Left ventricle myocardium inferior (tissue), 1 donor: ENCODE measurements at regions not wholly inside any gene's neighbourhood (a gene's known extent, or its start where the extent isn't known, plus 50 kb on each side); places are given as distances from the start of the nearest gene placed in this dataset.
"Not testable (repeated sequence)": the region's sequence is repeated elsewhere in the genome, so short reads cannot be mapped to it uniquely, and the experiment has no call there.

ENCODE experiments used
- DNase-seq: peaks from one replicate; pipeline ENCODE4 v3.0.0-alpha.2; 2020
- H3K27ac ChIP-seq: fragments of 200-600 bp; replicated peaks from 2 replicates; pipeline ENCODE4 v1.8.0; 2021
- H3K27me3 ChIP-seq: fragments of 200-600 bp; 2 replicates; pipeline ENCODE4 v1.8.0; 2021; ENCODE audit warnings: low read depth
- H3K36me3 ChIP-seq: fragments of 200-600 bp; 2 replicates; pipeline ENCODE4 v1.8.0; 2021
- H3K4me1 ChIP-seq: fragments of 200-600 bp; 2 replicates; pipeline ENCODE4 v1.8.0; 2021
- H3K4me3 ChIP-seq: fragments of 200-600 bp; 2 replicates; pipeline ENCODE4 v1.8.0; 2021; ENCODE audit warnings: mild to moderate bottlenecking, moderate library complexity
- H3K9me3 ChIP-seq: fragments of 200-600 bp; replicated peaks from 2 replicates; pipeline ENCODE4 v1.8.0; 2021
- CTCF ChIP-seq: fragments of 200-600 bp; IDR thresholded peaks from 2 replicates; pipeline ENCODE4 v1.8.0; 2021; ENCODE audit warnings: antibody characterized with exemption, mild to moderate bottlenecking, borderline replicate concordance
- intact Hi-C: fragments of 100-400 bp; cut with micrococcal nuclease; formaldehyde crosslinking; loops from one replicate; pipeline ENCODE4 v1.11.0; 2022
- donor health status: DM: no; HTN: yes; CAD: no; lungs with severe emphysema.

- no peak overlapping the region for H3K27ac ChIP-seq
- H3K4me3 ChIP-seq, result no peak overlapping the region
- intact Hi-C loops, result no loop called here
- no peak for DNase-seq
- peaks cover 86% of the 10 kb centered on the region for H3K27me3 ChIP-seq
- no peaks in the 10 kb centered on the region for H3K9me3 ChIP-seq
- no peak for TF ChIP-seq CTCF
- no peaks in the 10 kb centered on the region for H3K4me1 ChIP-seq
- H3K36me3 ChIP-seq, result no peaks in the 10 kb centered on the region
Measured at GRCh38 chr12:131644481-131644880, 66.4 kb upstream of the SFSWAP start.

GRCh38 chr12:131644917-131645316 lies 66.0 kb upstream of the SFSWAP start:
- H3K9me3 ChIP-seq, H3K4me3 ChIP-seq, H3K27ac ChIP-seq, H3K36me3 ChIP-seq, intact Hi-C loops, H3K4me1 ChIP-seq, DNase-seq: not testable (repeated sequence)
- H3K27me3 ChIP-seq, result peaks cover 86% of the 10 kb centered on the region

- H3K27ac ChIP-seq, H3K4me1 ChIP-seq, H3K4me3 ChIP-seq, H3K36me3 ChIP-seq, intact Hi-C loops, DNase-seq, H3K9me3 ChIP-seq: not testable (repeated sequence)
- H3K27me3 ChIP-seq, result peaks cover 86% of the 10 kb centered on the region
Measured at GRCh38 chr12:131645557-131645956, 65.3 kb upstream of the SFSWAP start.

GRCh38 chr12:131646444-131646843 lies 64.4 kb upstream of the SFSWAP start:
- intact Hi-C loops, H3K27ac ChIP-seq, H3K9me3 ChIP-seq, H3K4me3 ChIP-seq, DNase-seq, H3K4me1 ChIP-seq, H3K36me3 ChIP-seq: not testable (repeated sequence)
- peaks cover 85% of the 10 kb centered on the region for H3K27me3 ChIP-seq

- H3K4me3 ChIP-seq, result no peak overlapping the region
- H3K9me3 ChIP-seq, result no peaks in the 10 kb centered on the region
- H3K36me3 ChIP-seq, result no peaks in the 10 kb centered on the region
- TF ChIP-seq CTCF, result no peak
- no peak overlapping the region for H3K27ac ChIP-seq
- intact Hi-C loops, result no loop called here
- H3K27me3 ChIP-seq, result peaks cover 85% of the 10 kb centered on the region
- no peak for DNase-seq
- no peaks in the 10 kb centered on the region for H3K4me1 ChIP-seq
Measured at GRCh38 chr12:131647667-131648066, 63.2 kb upstream of the SFSWAP start.

GRCh38 chr12:131655469-131656174 lies 55.3 kb upstream of the SFSWAP start:
- H3K4me1 ChIP-seq, DNase-seq, H3K27ac ChIP-seq, H3K36me3 ChIP-seq, H3K4me3 ChIP-seq, H3K9me3 ChIP-seq, intact Hi-C loops: not testable (repeated sequence)
- peaks cover 40% of the 10 kb centered on the region for H3K27me3 ChIP-seq

- H3K4me1 ChIP-seq, H3K9me3 ChIP-seq, H3K4me3 ChIP-seq, H3K27ac ChIP-seq, H3K36me3 ChIP-seq, intact Hi-C loops, DNase-seq: not testable (repeated sequence)
- peaks cover 30% of the 10 kb centered on the region for H3K27me3 ChIP-seq
Measured at GRCh38 chr12:131656796-131657195, 54.1 kb upstream of the SFSWAP start.

GRCh38 chr12:131658605-131659004 lies 52.3 kb upstream of the SFSWAP start:
- H3K27ac ChIP-seq, intact Hi-C loops, H3K4me3 ChIP-seq, H3K36me3 ChIP-seq, H3K4me1 ChIP-seq, DNase-seq, H3K9me3 ChIP-seq: not testable (repeated sequence)
- H3K27me3 ChIP-seq, result peaks cover 28% of the 10 kb centered on the region

GRCh38 chr12:131659484-131659883 lies 51.4 kb upstream of the SFSWAP start:
- H3K27ac ChIP-seq, result not testable (repeated sequence)

GRCh38 chr12:131659976-131660375 lies 50.9 kb upstream of the SFSWAP start:
- H3K9me3 ChIP-seq, H3K36me3 ChIP-seq, H3K4me1 ChIP-seq, DNase-seq, intact Hi-C loops, H3K27ac ChIP-seq, H3K4me3 ChIP-seq: not testable (repeated sequence)
- H3K27me3 ChIP-seq, result peaks cover 28% of the 10 kb centered on the region

More at GRCh38 chr12:131659484-131659883, 51.4 kb upstream of the SFSWAP start:
- H3K36me3 ChIP-seq, H3K4me1 ChIP-seq, H3K4me3 ChIP-seq, DNase-seq, intact Hi-C loops, H3K9me3 ChIP-seq: not testable (repeated sequence)
- H3K27me3 ChIP-seq, result peaks cover 28% of the 10 kb centered on the region

- not testable (repeated sequence) for H3K4me1 ChIP-seq
Measured at GRCh38 chr12:131660401-131660800, 50.5 kb upstream of the SFSWAP start.

More at GRCh38 chr12:131660401-131660800, 50.5 kb upstream of the SFSWAP start:
- H3K27ac ChIP-seq, intact Hi-C loops, DNase-seq, H3K4me3 ChIP-seq, H3K36me3 ChIP-seq, H3K9me3 ChIP-seq: not testable (repeated sequence)
- H3K27me3 ChIP-seq, result peaks cover 28% of the 10 kb centered on the region
